ENCODE measurements at regions not wholly inside any gene's neighbourhood (a gene's known extent, or its start where the extent isn't known, plus 50 kb on each side); places are given as distances from the start of the nearest gene placed in this dataset.

GRCh38 chr3:107224026-107224596 is 153.1 kb upstream of the CCDC54 start:
- TF ChIP-seq CTCF (conservative IDR thresholded peaks at IDR 0.05; ENCODE audit: low read depth in 2 of 2) = no peak
- no peak for TF ChIP-seq CREB1 (CRISPR knock-in tag; IDR thresholded peaks at IDR 0.05; ENCODE audit: low read depth)
- no peak for TF ChIP-seq JUNB (IDR thresholded peaks at IDR 0.05; ENCODE audit: unreplicated experiment)

Data from GM23338 (cell line).